MM.1S (cell line): ENCODE measurements at regions not wholly inside any gene's neighbourhood (a gene's known extent, or its start where the extent isn't known, plus 50 kb on each side); places are given as distances from the start of the nearest gene placed in this dataset.
A peak's percentile ranks its signal among the peaks of the same experiment; 100 is the strongest.

ENCODE experiments used
- DNase-seq: peaks from one replicate; pipeline ENCODE4 v3.0.0-alpha.2; 2015
- H2AFZ ChIP-seq: fragments of 300-600 bp; sonication (generic); 2 replicates; pipeline ENCODE4 v1.6.0; 2016; ENCODE audit warnings: antibody characterized with exemption, low read length
- H3F3A ChIP-seq: fragments of 300-600 bp; sonication (generic); 2 replicates; pipeline ENCODE4 v1.6.1; 2016; ENCODE audit warnings: mild to moderate bottlenecking, antibody characterized with exemption, low read length, moderate library complexity, mixed read lengths; ENCODE audit not compliant: insufficient read depth
- H3K27ac ChIP-seq: fragments of 300-600 bp; sonication (generic); 2 replicates; pipeline ENCODE4 v1.5.1; 2016; ENCODE audit warnings: mild to moderate bottlenecking, low read length
- H3K27me3 ChIP-seq: fragments of 300-600 bp; sonication (generic); replicated peaks from 2 replicates; pipeline ENCODE4 v1.6.0; 2016; ENCODE audit warnings: low read length; ENCODE audit not compliant: insufficient read depth
- H3K36me3 ChIP-seq: fragments of 300-600 bp; sonication (generic); replicated peaks from 2 replicates; pipeline ENCODE4 v1.6.1; 2016; ENCODE audit warnings: mild to moderate bottlenecking, low read length, mixed read lengths; ENCODE audit not compliant: insufficient read depth
- H3K4me1 ChIP-seq: fragments of 300-600 bp; sonication (generic); 2 replicates; pipeline ENCODE4 v1.6.1; 2016; ENCODE audit warnings: low read length, mixed read lengths
- H3K4me2 ChIP-seq: fragments of 300-600 bp; sonication (generic); 2 replicates; pipeline ENCODE4 v1.6.0; 2016; ENCODE audit warnings: low read depth, low read length
- H3K4me3 ChIP-seq: fragments of 300-600 bp; sonication (generic); 2 replicates; pipeline ENCODE4 v1.5.1; 2016; ENCODE audit warnings: low read length, mixed read lengths
- H3K79me2 ChIP-seq: fragments of 300-600 bp; sonication (generic); 2 replicates; pipeline ENCODE4 v1.6.1; 2016; ENCODE audit warnings: mixed run types, low read length, mixed read lengths
- H3K9ac ChIP-seq: fragments of 300-600 bp; sonication (generic); 2 replicates; pipeline ENCODE4 v1.6.1; 2016; ENCODE audit warnings: low read length, mixed read lengths
- H3K9me2 ChIP-seq: fragments of 300-600 bp; sonication (generic); replicated peaks from 2 replicates; pipeline ENCODE4 v1.6.1; 2016; ENCODE audit warnings: mild to moderate bottlenecking, low read length, mixed read lengths; ENCODE audit not compliant: insufficient read depth
- H3K9me3 ChIP-seq: fragments of 300-600 bp; sonication (generic); replicated peaks from 2 replicates; pipeline ENCODE4 v1.6.1; 2016; ENCODE audit warnings: mild to moderate bottlenecking, low read length, mixed read lengths; ENCODE audit not compliant: insufficient read depth
- H4K20me1 ChIP-seq: fragments of 300-600 bp; sonication (generic); 2 replicates; pipeline ENCODE4 v1.6.1; 2016; ENCODE audit warnings: mild to moderate bottlenecking, low read length, moderate library complexity, mixed read lengths; ENCODE audit not compliant: insufficient read depth
- EZH2 ChIP-seq: fragments of 300-600 bp; sonication (generic); optimal IDR thresholded peaks from 2 replicates; pipeline ENCODE3; 2017; ENCODE audit warnings: low read depth, mild to moderate bottlenecking, antibody characterized with exemption, low read length, mixed read lengths
- EZH2phosphoT487 ChIP-seq: fragments of 300-600 bp; sonication (generic); IDR thresholded peaks from 2 replicates; pipeline ENCODE4 v1.6.1; 2018; ENCODE audit warnings: antibody characterized with exemption, low read length
- TF ChIP-seq, protein P1 (sequence below): fragments of 300-600 bp; sonication (generic); IDR thresholded peaks from 2 replicates; pipeline ENCODE4 v1.5.1; 2016; ENCODE audit warnings: antibody characterized with exemption, low read length, mixed read lengths

DNA sequence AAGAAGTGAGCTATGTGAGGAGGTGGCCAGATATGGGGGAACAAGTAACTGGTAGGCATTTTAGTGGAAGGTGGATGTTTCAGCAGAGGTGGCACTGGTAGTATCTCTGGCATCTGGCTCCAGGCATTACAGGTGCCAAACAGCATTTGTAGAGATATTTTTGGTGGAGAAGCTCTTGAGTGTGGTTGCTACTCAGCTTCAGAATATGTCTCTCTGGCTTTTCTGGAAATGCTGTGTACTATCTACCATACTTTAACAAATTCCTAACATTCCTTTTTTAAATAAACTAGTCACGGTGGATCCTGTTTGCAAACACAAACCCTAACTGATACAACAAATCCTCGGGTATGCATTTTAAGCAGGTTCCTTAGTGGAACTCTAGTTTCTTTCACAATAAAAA, 128.0 kb downstream of the BARX2 start:
- Histone ChIP-seq H3K27ac (no peak overlapping the region), H3K9me2 (no peaks in the 10 kb centered on the region), H3K79me2 (no peaks in the 10 kb centered on the region), H3K27me3 (no peaks in the 10 kb centered on the region), H3K4me2 (peak overlapping the region; percentile 44), H3F3A (no peaks in the 10 kb centered on the region), H3K36me3 (no peaks in the 10 kb centered on the region), H3K4me3 (no peak overlapping the region), H2AFZ (peak overlapping the region; percentile 72), H3K4me1 (peaks cover 10% of the 10 kb centered on the region; the same call in 1 of the 2 replicates), H3K9me3 (no peaks in the 10 kb centered on the region), H4K20me1 (no peaks in the 10 kb centered on the region), H3K9ac (no peak overlapping the region)
- TF ChIP-seq EZH2 (no peak), EZH2phosphoT487 (no peak)
- TF ChIP-seq, protein P1, sequence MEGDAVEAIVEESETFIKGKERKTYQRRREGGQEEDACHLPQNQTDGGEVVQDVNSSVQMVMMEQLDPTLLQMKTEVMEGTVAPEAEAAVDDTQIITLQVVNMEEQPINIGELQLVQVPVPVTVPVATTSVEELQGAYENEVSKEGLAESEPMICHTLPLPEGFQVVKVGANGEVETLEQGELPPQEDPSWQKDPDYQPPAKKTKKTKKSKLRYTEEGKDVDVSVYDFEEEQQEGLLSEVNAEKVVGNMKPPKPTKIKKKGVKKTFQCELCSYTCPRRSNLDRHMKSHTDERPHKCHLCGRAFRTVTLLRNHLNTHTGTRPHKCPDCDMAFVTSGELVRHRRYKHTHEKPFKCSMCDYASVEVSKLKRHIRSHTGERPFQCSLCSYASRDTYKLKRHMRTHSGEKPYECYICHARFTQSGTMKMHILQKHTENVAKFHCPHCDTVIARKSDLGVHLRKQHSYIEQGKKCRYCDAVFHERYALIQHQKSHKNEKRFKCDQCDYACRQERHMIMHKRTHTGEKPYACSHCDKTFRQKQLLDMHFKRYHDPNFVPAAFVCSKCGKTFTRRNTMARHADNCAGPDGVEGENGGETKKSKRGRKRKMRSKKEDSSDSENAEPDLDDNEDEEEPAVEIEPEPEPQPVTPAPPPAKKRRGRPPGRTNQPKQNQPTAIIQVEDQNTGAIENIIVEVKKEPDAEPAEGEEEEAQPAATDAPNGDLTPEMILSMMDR: no peak
- DNase-seq: no peak

DNA sequence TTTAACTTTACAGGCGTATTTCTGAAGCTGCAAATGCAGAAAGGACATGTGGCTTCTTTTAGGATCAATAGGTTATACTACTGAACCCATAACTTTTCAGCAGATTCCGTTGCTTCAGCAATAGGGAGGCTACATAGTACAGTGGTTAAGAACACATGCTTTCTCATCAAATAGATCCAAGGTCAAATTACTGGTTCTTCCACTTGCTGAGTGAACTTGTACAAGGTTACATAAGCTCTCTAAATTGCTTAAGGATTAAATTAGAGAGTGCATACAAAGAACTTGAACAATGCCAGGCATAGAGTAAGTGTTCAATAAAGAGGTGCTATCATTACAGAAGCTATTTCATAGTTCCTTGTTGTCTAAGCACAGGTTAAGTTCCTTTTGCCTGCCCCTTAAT, 129.6 kb downstream of the BARX2 start:
- Histone ChIP-seq H3K9me2 (no peaks in the 10 kb centered on the region), H4K20me1 (no peaks in the 10 kb centered on the region), H3K4me1 (peaks cover 10% of the 10 kb centered on the region; the same call in 1 of the 2 replicates), H3K9me3 (no peaks in the 10 kb centered on the region), H3K36me3 (no peaks in the 10 kb centered on the region), H3K4me3 (no peak overlapping the region), H3K27me3 (no peaks in the 10 kb centered on the region), H3K9ac (no peak overlapping the region), H3K27ac (no peak overlapping the region), H3K4me2 (no peak overlapping the region), H2AFZ (no peak overlapping the region), H3K79me2 (no peaks in the 10 kb centered on the region), H3F3A (no peaks in the 10 kb centered on the region)
- no peak for DNase-seq
- no peak for TF ChIP-seq EZH2
- TF ChIP-seq, protein P1: no peak
- TF ChIP-seq EZH2phosphoT487: no peak

DNA sequence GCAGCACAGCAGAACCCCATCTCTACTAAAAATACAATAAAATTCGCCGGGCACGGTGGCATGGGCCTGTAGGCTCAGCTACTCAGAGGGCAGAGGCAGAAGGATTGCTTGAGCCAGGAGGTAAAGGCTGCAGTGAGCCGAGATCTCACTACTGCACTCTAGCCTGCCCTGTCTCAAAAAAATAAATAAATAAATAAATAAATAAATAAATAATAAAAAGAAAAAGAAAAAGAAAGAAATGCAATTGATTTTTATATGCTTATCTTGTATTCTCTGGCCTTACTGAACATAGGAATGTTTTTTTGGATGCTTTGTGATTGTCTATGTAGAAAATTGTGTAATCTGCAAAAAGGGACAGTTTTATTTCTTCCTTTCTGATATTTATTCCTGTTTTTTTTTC, 132.5 kb downstream of the BARX2 start:
- Histone ChIP-seq H3K36me3 (no peaks in the 10 kb centered on the region), H3K9me3 (no peaks in the 10 kb centered on the region), H3K9me2 (no peaks in the 10 kb centered on the region), H3K27me3 (no peaks in the 10 kb centered on the region), H3K79me2 (no peaks in the 10 kb centered on the region), H2AFZ (no peak overlapping the region), H3K4me2 (no peak overlapping the region), H4K20me1 (no peaks in the 10 kb centered on the region), H3K9ac (no peak overlapping the region), H3K4me3 (no peak overlapping the region), H3F3A (no peaks in the 10 kb centered on the region), H3K4me1 (peaks cover 4% of the 10 kb centered on the region; the same call in 1 of the 2 replicates), H3K27ac (no peak overlapping the region)
- TF ChIP-seq EZH2: no peak
- TF ChIP-seq, protein P1: no peak
- no peak for TF ChIP-seq EZH2phosphoT487
- DNase-seq: no peak
